ENCODE measurements at regions not wholly inside any gene's neighbourhood (a gene's known extent, or its start where the extent isn't known, plus 50 kb on each side); places are given as distances from the start of the nearest gene placed in this dataset.
"Not testable (repeated sequence)": the region's sequence is repeated elsewhere in the genome, so short reads cannot be mapped to it uniquely, and the experiment has no call there.

GRCh38 chr13:22961835-22962537, 218.8 kb upstream of the SGCG start:
- DNase-seq (ENCODE audit: low spot score): no peak

GRCh38 chr13:22963384-22964053, 217.3 kb upstream of the SGCG start:
- DNase-seq (ENCODE audit: low spot score): not testable (repeated sequence)

GRCh38 chr13:22964245-22964966, 216.4 kb upstream of the SGCG start:
- no peak for DNase-seq (ENCODE audit: low spot score)

GRCh38 chr13:22965011-22965857, 215.5 kb upstream of the SGCG start:
- not testable (repeated sequence) for DNase-seq (ENCODE audit: low spot score)

- not testable (repeated sequence) for DNase-seq (ENCODE audit: low spot score)
Measured at GRCh38 chr13:22965858-22966239, 214.9 kb upstream of the SGCG start.

GRCh38 chr13:22966753-22967152, 214.0 kb upstream of the SGCG start:
- DNase-seq (ENCODE audit: low spot score): not testable (repeated sequence)

GRCh38 chr13:22967669-22968068, 213.1 kb upstream of the SGCG start:
- DNase-seq (ENCODE audit: low spot score): no peak

GRCh38 chr13:22979952-22980351, 200.8 kb upstream of the SGCG start:
- DNase-seq (ENCODE audit: low spot score): no peak

- DNase-seq (ENCODE audit: low spot score): no peak
Measured at GRCh38 chr13:22980936-22981335, 199.8 kb upstream of the SGCG start.

GRCh38 chr13:22993148-22993547, 187.6 kb upstream of the SGCG start:
- no peak for DNase-seq (ENCODE audit: low spot score)

- DNase-seq (ENCODE audit: low spot score): no peak
Measured at GRCh38 chr13:23003446-23003845, 177.3 kb upstream of the SGCG start.

GRCh38 chr13:23007426-23007825, 173.4 kb upstream of the SGCG start:
- DNase-seq (ENCODE audit: low spot score): no peak

GRCh38 chr13:23018143-23018542, 162.6 kb upstream of the SGCG start:
- DNase-seq (ENCODE audit: low spot score): no peak

- peak; percentile 93 for DNase-seq (ENCODE audit: low spot score)
Measured at GRCh38 chr13:23020246-23020843, 160.4 kb upstream of the SGCG start.

- no peak for DNase-seq (ENCODE audit: low spot score)
Measured at GRCh38 chr13:23021906-23022305, 158.9 kb upstream of the SGCG start.

GRCh38 chr13:23022704-23023103, 158.1 kb upstream of the SGCG start:
- DNase-seq (ENCODE audit: low spot score): no peak

GRCh38 chr13:23025864-23026608, 154.7 kb upstream of the SGCG start:
- DNase-seq (ENCODE audit: low spot score): no peak

GRCh38 chr13:23039266-23039935, 141.4 kb upstream of the SGCG start:
- DNase-seq (ENCODE audit: low spot score): no peak

GRCh38 chr13:23042181-23042580, 138.6 kb upstream of the SGCG start:
- DNase-seq (ENCODE audit: low spot score): no peak

- no peak for DNase-seq (ENCODE audit: low spot score)
Measured at GRCh38 chr13:23044906-23045305, 135.9 kb upstream of the SGCG start.
